Endothelial cell of umbilical vein (primary cell): ENCODE measurements at regions not wholly inside any gene's neighbourhood (a gene's known extent, or its start where the extent isn't known, plus 50 kb on each side); places are given as distances from the start of the nearest gene placed in this dataset.

Source experiments
- EZH2 ChIP-seq: IDR thresholded peaks from 2 replicates; pipeline ENCODE4 v1.6.1; 2012; ENCODE audit warnings: borderline replicate concordance, low read depth, mild to moderate bottlenecking, moderate library complexity, low read length, inconsistent platforms; ENCODE audit not compliant: severe bottlenecking
- FOS ChIP-seq: IDR thresholded peaks from 2 replicates; pipeline ENCODE4 v1.6.1; 2011; ENCODE audit warnings: mild to moderate bottlenecking, low read length, moderate library complexity, borderline replicate concordance; ENCODE audit not compliant: insufficient read depth
- GATA2 ChIP-seq: IDR thresholded peaks from 2 replicates; pipeline ENCODE4 v1.7.0; 2011; ENCODE audit warnings: low read depth, mild to moderate bottlenecking, moderate library complexity, mixed read lengths, low read length; ENCODE audit not compliant: insufficient read length, insufficient read depth
- JUN ChIP-seq: IDR thresholded peaks from 2 replicates; pipeline ENCODE4 v1.6.1; 2011; ENCODE audit warnings: borderline replicate concordance, low read depth; ENCODE audit not compliant: insufficient read length, insufficient read depth
- MAX ChIP-seq: IDR thresholded peaks from 2 replicates; pipeline ENCODE4 v1.6.1; 2011; ENCODE audit not compliant: insufficient read depth, insufficient read length
- MYC ChIP-seq: IDR thresholded peaks from one replicate; pipeline ENCODE4 v1.6.1; 2011; ENCODE audit warnings: mild to moderate bottlenecking, low read depth, low read length
- POLR2A ChIP-seq: IDR thresholded peaks from 2 replicates; pipeline ENCODE4 v1.6.1; 2012; ENCODE audit warnings: low read depth, mild to moderate bottlenecking, control low read depth, low read length
- POLR2AphosphoS5 ChIP-seq: IDR thresholded peaks from 2 replicates; pipeline ENCODE4 v1.6.1; 2012; ENCODE audit warnings: low read depth, mild to moderate bottlenecking, control low read depth, low read length, moderate library complexity; ENCODE audit not compliant: insufficient read depth
- TF ChIP-seq, protein P1 (sequence below), 2 donors: IDR thresholded peaks; 1 replicate in 1 of 2; 2 replicates in 1 of 2; pipeline ENCODE4 v1.5.1; 2011; ENCODE audit warnings: low read length in 2 of 2, mild to moderate bottlenecking in 2 of 2, moderate library complexity in 2 of 2, control low read depth in 1 of 2, inconsistent platforms in 1 of 2, low read depth in 1 of 2; ENCODE audit not compliant: insufficient read depth in 1 of 2; ENCODE audit errors: extremely low read depth in 1 of 2

DNA sequence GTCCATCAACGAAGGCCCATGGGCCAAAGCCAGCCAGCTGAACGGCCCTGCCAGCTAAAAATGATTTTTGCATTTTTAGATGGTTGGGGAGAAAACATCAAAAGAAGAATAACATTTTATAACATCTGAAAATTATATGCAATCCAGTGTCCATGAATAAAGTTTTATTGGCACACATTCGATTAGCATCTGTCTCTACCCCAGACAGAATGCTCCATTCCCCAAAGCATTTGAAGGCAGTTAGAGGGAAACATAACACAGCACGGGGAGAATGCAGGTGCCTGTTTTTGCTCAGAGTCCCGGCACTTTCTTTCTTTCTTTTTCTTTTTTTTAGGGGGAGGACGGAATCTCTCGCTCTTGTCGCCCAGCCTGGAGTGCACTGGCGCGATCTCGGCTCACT lies 110.7 kb downstream of the ZNF664 start:
- TF ChIP-seq MYC (no peak), JUN (no peak), POLR2A (no peak), POLR2AphosphoS5 (no peak), EZH2 (no peak), MAX (no peak), GATA2 (no peak), FOS (no peak)
- TF ChIP-seq, protein P1, sequence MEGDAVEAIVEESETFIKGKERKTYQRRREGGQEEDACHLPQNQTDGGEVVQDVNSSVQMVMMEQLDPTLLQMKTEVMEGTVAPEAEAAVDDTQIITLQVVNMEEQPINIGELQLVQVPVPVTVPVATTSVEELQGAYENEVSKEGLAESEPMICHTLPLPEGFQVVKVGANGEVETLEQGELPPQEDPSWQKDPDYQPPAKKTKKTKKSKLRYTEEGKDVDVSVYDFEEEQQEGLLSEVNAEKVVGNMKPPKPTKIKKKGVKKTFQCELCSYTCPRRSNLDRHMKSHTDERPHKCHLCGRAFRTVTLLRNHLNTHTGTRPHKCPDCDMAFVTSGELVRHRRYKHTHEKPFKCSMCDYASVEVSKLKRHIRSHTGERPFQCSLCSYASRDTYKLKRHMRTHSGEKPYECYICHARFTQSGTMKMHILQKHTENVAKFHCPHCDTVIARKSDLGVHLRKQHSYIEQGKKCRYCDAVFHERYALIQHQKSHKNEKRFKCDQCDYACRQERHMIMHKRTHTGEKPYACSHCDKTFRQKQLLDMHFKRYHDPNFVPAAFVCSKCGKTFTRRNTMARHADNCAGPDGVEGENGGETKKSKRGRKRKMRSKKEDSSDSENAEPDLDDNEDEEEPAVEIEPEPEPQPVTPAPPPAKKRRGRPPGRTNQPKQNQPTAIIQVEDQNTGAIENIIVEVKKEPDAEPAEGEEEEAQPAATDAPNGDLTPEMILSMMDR (IDR thresholded peaks at IDR 0.05; ENCODE audit: extremely low read depth in 1 of 2, insufficient read depth in 1 of 2, low read depth in 1 of 2, low read length in 2 of 2): no peak
